ENCODE measurements at regions not wholly inside any gene's neighbourhood (a gene's known extent, or its start where the extent isn't known, plus 50 kb on each side); places are given as distances from the start of the nearest gene placed in this dataset.

- Histone ChIP-seq H3K4me3 (no peak overlapping the region), H3K27me3 (no peaks in the 10 kb centered on the region), H3K4me1 (no peaks in the 10 kb centered on the region), H3K9me3 (no peaks in the 10 kb centered on the region), H3K27ac (no peak overlapping the region), H3K36me3 (no peaks in the 10 kb centered on the region)
- DNase-seq (peak; percentile 4), ATAC-seq (no peak)
- intact Hi-C loops (cut with DNase I) = no loop called here
- TF ChIP-seq CTCF (IDR thresholded peaks at IDR 0.05) = no peak
Measured at GRCh38 chr16:27665881-27666280, 115.9 kb downstream of the KATNIP start.

- TF ChIP-seq CTCF (IDR thresholded peaks at IDR 0.05) = no peak
- Histone ChIP-seq H3K27ac (no peak overlapping the region), H3K36me3 (no peaks in the 10 kb centered on the region), H3K27me3 (no peaks in the 10 kb centered on the region), H3K9me3 (no peaks in the 10 kb centered on the region), H3K4me1 (no peaks in the 10 kb centered on the region), H3K4me3 (no peak overlapping the region)
- ATAC-seq (no peak), DNase-seq (no peak)
- intact Hi-C loops (cut with DNase I) = no loop called here
Measured at GRCh38 chr16:27670071-27670810, 120.3 kb downstream of the KATNIP start.

GRCh38 chr16:27671410-27671809 is 121.5 kb downstream of the KATNIP start:
- Histone ChIP-seq H3K4me3 (no peak overlapping the region), H3K27ac (no peak overlapping the region), H3K27me3 (no peaks in the 10 kb centered on the region), H3K9me3 (no peaks in the 10 kb centered on the region), H3K36me3 (no peaks in the 10 kb centered on the region), H3K4me1 (no peaks in the 10 kb centered on the region)
- DNase-seq (no peak), ATAC-seq (no peak)
- no peak for TF ChIP-seq CTCF (IDR thresholded peaks at IDR 0.05)
- intact Hi-C loops (cut with DNase I) = no loop called here

GRCh38 chr16:27676839-27677238 is 126.9 kb downstream of the KATNIP start:
- Histone ChIP-seq H3K36me3 (peaks cover 21% of the 10 kb centered on the region), H3K27ac (no peak overlapping the region), H3K4me3 (no peak overlapping the region), H3K9me3 (no peaks in the 10 kb centered on the region), H3K4me1 (no peaks in the 10 kb centered on the region), H3K27me3 (no peaks in the 10 kb centered on the region)
- TF ChIP-seq CTCF (IDR thresholded peaks at IDR 0.05) = no peak
- ATAC-seq = no peak
- intact Hi-C loops (cut with DNase I) = no loop called here
- DNase-seq = no peak

GRCh38 chr16:27677263-27677662 is 127.3 kb downstream of the KATNIP start:
- no peaks in the 10 kb centered on the region for H3K9me3 ChIP-seq
- no peak for DNase-seq
- peaks cover 21% of the 10 kb centered on the region for H3K36me3 ChIP-seq
- H3K4me1 ChIP-seq = no peaks in the 10 kb centered on the region
- intact Hi-C loops (cut with DNase I) = no loop called here
- no peak overlapping the region for H3K27ac ChIP-seq
- no peaks in the 10 kb centered on the region for H3K27me3 ChIP-seq
- no peak for ATAC-seq
- no peak for TF ChIP-seq CTCF (IDR thresholded peaks at IDR 0.05)
- no peak overlapping the region for H3K4me3 ChIP-seq

- H3K4me3 ChIP-seq = no peak overlapping the region
- H3K36me3 ChIP-seq = peaks cover 21% of the 10 kb centered on the region
- TF ChIP-seq CTCF (IDR thresholded peaks at IDR 0.05) = no peak
- no peak overlapping the region for H3K27ac ChIP-seq
- H3K9me3 ChIP-seq = no peaks in the 10 kb centered on the region
- intact Hi-C loops (cut with DNase I) = no loop called here
- H3K4me1 ChIP-seq = no peaks in the 10 kb centered on the region
- no peaks in the 10 kb centered on the region for H3K27me3 ChIP-seq
- DNase-seq (no peak), ATAC-seq (no peak)
Measured at GRCh38 chr16:27678955-27679354, 129.0 kb downstream of the KATNIP start.
